Vagina (tissue), 2 donors: ENCODE measurements at regions not wholly inside any gene's neighbourhood (a gene's known extent, or its start where the extent isn't known, plus 50 kb on each side); places are given as distances from the start of the nearest gene placed in this dataset.

Source experiments
- DNase-seq, 2 donors: peaks; one replicate each; pipeline ENCODE4 v3.0.0-alpha.2; 2017; ENCODE audit errors: extremely low spot score in 2 of 2
- H3K27ac ChIP-seq: fragments of 200-600 bp; sonication (generic); one replicate; pipeline ENCODE4 v1.5.1; 2019
- H3K27me3 ChIP-seq: fragments of 200-600 bp; sonication (generic); one replicate; pipeline ENCODE4 v1.5.1; 2019
- H3K36me3 ChIP-seq, 2 donors: fragments of 200-600 bp; sonication (generic); one replicate each; pipeline ENCODE4 v1.5.1; 2017 to 2019
- H3K4me1 ChIP-seq: fragments of 200-600 bp; sonication (generic); one replicate; pipeline ENCODE4 v1.5.1; 2019
- H3K4me3 ChIP-seq, 2 donors: fragments of 200-600 bp; sonication (generic); 1 replicate in 1 of 2; 2 replicates in 1 of 2; pipeline ENCODE4 v1.5.1; 2016 to 2019
- H3K9me3 ChIP-seq: fragments of 200-600 bp; sonication (generic); one replicate; pipeline ENCODE4 v1.5.1; 2019
- POLR2A ChIP-seq, 2 donors: fragments of 450-650 bp; IDR thresholded peaks; one replicate each; pipeline ENCODE4 v1.6.1; 2017; ENCODE audit warnings: antibody characterized with exemption in 2 of 2, mild to moderate bottlenecking in 2 of 2, moderate library complexity in 2 of 2
- POLR2AphosphoS5 ChIP-seq, 2 donors: sonication (generic); formaldehyde crosslinking; IDR thresholded peaks; one replicate each; pipeline ENCODE4 v1.9.0; 2017; ENCODE audit warnings: antibody characterized with exemption in 2 of 2, mild to moderate bottlenecking in 2 of 2, low read depth in 1 of 2; ENCODE audit not compliant: insufficient read depth in 1 of 2
- intact Hi-C: fragments of 100-400 bp; cut with DNase I; formaldehyde crosslinking; loops from one replicate; pipeline ENCODE4 v1.15.1; 2023
- TF ChIP-seq, protein P1 (sequence below), 3 experiments: fragments of 450-650 bp in 2 of 3; fragments of 200-600 bp in 1 of 3; sonication (generic) in 1 of 3; IDR thresholded peaks; one replicate each; pipeline ENCODE4 v1.5.1; 2017 to 2019; ENCODE audit warnings: antibody characterized with exemption in 3 of 3, mild to moderate bottlenecking in 2 of 3, moderate library complexity in 2 of 3

DNA sequence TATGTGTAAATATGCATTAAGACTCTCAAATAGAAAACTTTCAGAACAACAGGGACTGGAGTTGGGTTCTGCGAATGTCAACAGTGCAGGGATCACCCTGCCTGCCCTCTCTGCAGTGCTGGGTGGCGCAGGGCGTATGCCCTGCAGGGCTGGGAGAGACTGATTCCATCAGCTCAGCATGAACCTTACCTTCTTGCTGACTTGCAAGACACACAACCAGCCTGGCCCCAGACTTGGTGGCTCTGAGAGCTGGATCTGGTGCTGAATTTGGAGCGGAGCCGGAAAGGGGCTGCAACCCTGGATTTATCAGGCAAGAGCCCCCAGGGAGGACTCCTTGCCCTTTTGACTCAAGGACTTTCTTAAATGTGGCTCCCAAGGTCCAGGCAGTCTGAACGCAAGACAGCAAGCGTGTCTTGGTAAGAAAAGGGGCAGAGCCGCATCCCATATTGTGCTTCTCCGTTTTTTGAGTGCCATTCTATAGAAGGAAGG, 376.0 kb upstream of the IRX2 start:
- TF ChIP-seq POLR2A (IDR thresholded peaks at IDR 0.05) (no peak), POLR2AphosphoS5 (IDR thresholded peaks at IDR 0.05; ENCODE audit: insufficient read depth in 1 of 2, low read depth in 1 of 2) (no peak)
- H3K4me3 ChIP-seq: no peak overlapping the region
- H3K36me3 ChIP-seq: no peaks in the 10 kb centered on the region
- no peaks in the 10 kb centered on the region for H3K27me3 ChIP-seq
- H3K27ac ChIP-seq: no peak overlapping the region
- H3K9me3 ChIP-seq: no peaks in the 10 kb centered on the region
- intact Hi-C loops: no loop called here
- H3K4me1 ChIP-seq: no peaks in the 10 kb centered on the region
- DNase-seq: peak; percentile 60 to 79

DNA sequence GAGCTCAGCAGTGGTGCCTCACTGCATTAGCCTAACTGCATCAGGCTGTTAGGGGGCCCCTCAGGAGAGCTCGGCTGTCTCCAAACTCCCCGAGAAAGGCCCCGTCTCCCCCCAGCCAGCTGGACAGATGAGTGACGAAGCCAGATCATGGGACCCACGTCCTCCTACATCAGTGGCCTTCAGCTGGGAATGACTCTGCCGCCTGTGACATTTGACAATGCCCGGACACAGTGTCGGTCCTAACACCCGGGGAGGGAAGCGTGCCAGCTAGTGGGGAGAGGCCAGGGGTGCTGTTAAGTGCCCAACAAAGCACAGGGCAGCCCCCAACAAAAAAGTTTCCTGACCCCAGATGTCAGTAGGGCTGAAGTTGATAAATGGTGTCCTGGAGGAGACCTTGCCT, 375.2 kb upstream of the IRX2 start:
- H3K4me3 ChIP-seq: no peak overlapping the region
- no peaks in the 10 kb centered on the region for H3K36me3 ChIP-seq
- H3K27ac ChIP-seq: no peak overlapping the region
- intact Hi-C loops: no loop called here
- DNase-seq: peak; percentile 71 to 95
- no peaks in the 10 kb centered on the region for H3K4me1 ChIP-seq
- TF ChIP-seq, protein P1, sequence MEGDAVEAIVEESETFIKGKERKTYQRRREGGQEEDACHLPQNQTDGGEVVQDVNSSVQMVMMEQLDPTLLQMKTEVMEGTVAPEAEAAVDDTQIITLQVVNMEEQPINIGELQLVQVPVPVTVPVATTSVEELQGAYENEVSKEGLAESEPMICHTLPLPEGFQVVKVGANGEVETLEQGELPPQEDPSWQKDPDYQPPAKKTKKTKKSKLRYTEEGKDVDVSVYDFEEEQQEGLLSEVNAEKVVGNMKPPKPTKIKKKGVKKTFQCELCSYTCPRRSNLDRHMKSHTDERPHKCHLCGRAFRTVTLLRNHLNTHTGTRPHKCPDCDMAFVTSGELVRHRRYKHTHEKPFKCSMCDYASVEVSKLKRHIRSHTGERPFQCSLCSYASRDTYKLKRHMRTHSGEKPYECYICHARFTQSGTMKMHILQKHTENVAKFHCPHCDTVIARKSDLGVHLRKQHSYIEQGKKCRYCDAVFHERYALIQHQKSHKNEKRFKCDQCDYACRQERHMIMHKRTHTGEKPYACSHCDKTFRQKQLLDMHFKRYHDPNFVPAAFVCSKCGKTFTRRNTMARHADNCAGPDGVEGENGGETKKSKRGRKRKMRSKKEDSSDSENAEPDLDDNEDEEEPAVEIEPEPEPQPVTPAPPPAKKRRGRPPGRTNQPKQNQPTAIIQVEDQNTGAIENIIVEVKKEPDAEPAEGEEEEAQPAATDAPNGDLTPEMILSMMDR (IDR thresholded peaks at IDR 0.05): no peak
- TF ChIP-seq POLR2A (IDR thresholded peaks at IDR 0.05): no peak
- no peak for TF ChIP-seq POLR2AphosphoS5 (IDR thresholded peaks at IDR 0.05; ENCODE audit: insufficient read depth in 1 of 2, low read depth in 1 of 2)
- H3K27me3 ChIP-seq: no peaks in the 10 kb centered on the region
- no peaks in the 10 kb centered on the region for H3K9me3 ChIP-seq

GRCh38 chr5:3124410-3124809, 372.9 kb upstream of the IRX2 start:
- Histone ChIP-seq H3K4me3 (no peak overlapping the region), H3K4me1 (no peaks in the 10 kb centered on the region), H3K36me3 (no peaks in the 10 kb centered on the region), H3K9me3 (no peaks in the 10 kb centered on the region), H3K27ac (no peak overlapping the region), H3K27me3 (no peaks in the 10 kb centered on the region)
- peak; percentile 52 to 58 for DNase-seq
- intact Hi-C loops: no loop called here
- TF ChIP-seq, protein P1 (IDR thresholded peaks at IDR 0.05): no peak
- TF ChIP-seq POLR2AphosphoS5 (IDR thresholded peaks at IDR 0.05; ENCODE audit: insufficient read depth in 1 of 2, low read depth in 1 of 2) (no peak), POLR2A (IDR thresholded peaks at IDR 0.05) (no peak)

DNA sequence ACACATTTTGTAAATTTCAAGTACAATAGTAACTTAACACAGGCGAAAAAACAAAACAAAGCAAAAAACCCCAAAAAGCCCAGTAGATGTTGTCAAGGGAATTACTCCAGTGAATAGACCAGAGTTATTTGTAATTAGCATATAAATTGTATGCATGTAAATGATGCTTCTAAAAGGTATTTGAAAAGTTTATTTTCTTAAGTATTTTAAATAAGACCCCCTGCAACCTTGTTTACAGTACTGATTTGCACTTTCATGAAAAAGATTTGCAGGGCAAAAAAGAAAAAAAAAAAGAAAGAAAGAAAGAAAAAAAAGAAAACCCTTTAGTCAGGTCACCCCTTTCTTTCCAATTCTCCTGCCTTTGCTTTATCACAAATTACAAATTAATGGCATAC, 372.3 kb upstream of the IRX2 start:
- H3K36me3 ChIP-seq: no peaks in the 10 kb centered on the region
- no peaks in the 10 kb centered on the region for H3K4me1 ChIP-seq
- no peak overlapping the region for H3K4me3 ChIP-seq
- H3K9me3 ChIP-seq: no peaks in the 10 kb centered on the region
- H3K27me3 ChIP-seq: no peaks in the 10 kb centered on the region
- DNase-seq: no peak
- intact Hi-C loops: no loop called here
- no peak overlapping the region for H3K27ac ChIP-seq
- TF ChIP-seq, protein P1 (IDR thresholded peaks at IDR 0.05): no peak
- no peak for TF ChIP-seq POLR2AphosphoS5 (IDR thresholded peaks at IDR 0.05; ENCODE audit: insufficient read depth in 1 of 2, low read depth in 1 of 2)
- TF ChIP-seq POLR2A (IDR thresholded peaks at IDR 0.05): no peak

- no peaks in the 10 kb centered on the region for H3K4me1 ChIP-seq
- H3K27me3 ChIP-seq: no peaks in the 10 kb centered on the region
- TF ChIP-seq, protein P1 (IDR thresholded peaks at IDR 0.05): no peak
- TF ChIP-seq POLR2AphosphoS5 (IDR thresholded peaks at IDR 0.05; ENCODE audit: insufficient read depth in 1 of 2, low read depth in 1 of 2) (no peak), POLR2A (IDR thresholded peaks at IDR 0.05) (no peak)
- no peaks in the 10 kb centered on the region for H3K9me3 ChIP-seq
- H3K27ac ChIP-seq: no peak overlapping the region
- H3K4me3 ChIP-seq: no peak overlapping the region
- intact Hi-C loops: no loop called here
- H3K36me3 ChIP-seq: no peaks in the 10 kb centered on the region
- no peak for DNase-seq
Measured at GRCh38 chr5:3122985-3123762, 371.7 kb upstream of the IRX2 start.
